ENCODE measurements at regions not wholly inside any gene's neighbourhood (a gene's known extent, or its start where the extent isn't known, plus 50 kb on each side); places are given as distances from the start of the nearest gene placed in this dataset.

DNA sequence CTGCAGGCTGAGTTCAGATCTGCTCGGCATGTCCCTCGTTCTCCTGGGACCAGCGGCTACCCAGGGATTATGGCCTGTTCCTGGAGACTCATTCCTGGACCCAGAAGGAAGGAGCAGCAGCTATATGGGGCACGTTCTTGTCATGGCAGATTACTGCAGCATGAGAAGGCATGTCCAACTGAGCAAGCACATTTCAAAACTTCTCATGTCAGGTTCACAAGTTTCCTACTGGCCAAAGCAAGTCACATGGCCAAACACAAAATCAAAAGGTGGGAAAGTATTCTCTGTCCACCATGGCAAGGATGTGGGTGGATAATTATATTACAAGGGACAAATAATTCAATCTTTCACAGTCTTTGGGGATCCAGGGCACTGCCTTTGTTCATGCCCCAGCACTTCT lies 71.9 kb upstream of the C15orf39 start:
- FAIRE-seq (peak; percentile 50), DNase-seq (ENCODE audit: extremely low spot score, insufficient read length, low read depth) (no peak)

- DNase-seq (ENCODE audit: extremely low spot score, insufficient read length, low read depth): no peak
- no peak for FAIRE-seq
Observed at GRCh38 chr15:75131269-75131643, 70.4 kb upstream of the C15orf39 start.

GRCh38 chr15:75134748-75135147 lies 66.9 kb upstream of the C15orf39 start:
- FAIRE-seq: no peak
- no peak for DNase-seq (ENCODE audit: extremely low spot score, insufficient read length, low read depth)

- FAIRE-seq: no peak
- DNase-seq (ENCODE audit: extremely low spot score, insufficient read length, low read depth): no peak
Observed at GRCh38 chr15:75136118-75136517, 65.6 kb upstream of the C15orf39 start.

- FAIRE-seq (no peak), DNase-seq (ENCODE audit: extremely low spot score, insufficient read length, low read depth) (no peak)
Observed at GRCh38 chr15:75136758-75137157, 64.9 kb upstream of the C15orf39 start.

GRCh38 chr15:75138016-75138999 lies 63.4 kb upstream of the C15orf39 start:
- no peak for FAIRE-seq
- no peak for DNase-seq (ENCODE audit: extremely low spot score, insufficient read length, low read depth)

DNA sequence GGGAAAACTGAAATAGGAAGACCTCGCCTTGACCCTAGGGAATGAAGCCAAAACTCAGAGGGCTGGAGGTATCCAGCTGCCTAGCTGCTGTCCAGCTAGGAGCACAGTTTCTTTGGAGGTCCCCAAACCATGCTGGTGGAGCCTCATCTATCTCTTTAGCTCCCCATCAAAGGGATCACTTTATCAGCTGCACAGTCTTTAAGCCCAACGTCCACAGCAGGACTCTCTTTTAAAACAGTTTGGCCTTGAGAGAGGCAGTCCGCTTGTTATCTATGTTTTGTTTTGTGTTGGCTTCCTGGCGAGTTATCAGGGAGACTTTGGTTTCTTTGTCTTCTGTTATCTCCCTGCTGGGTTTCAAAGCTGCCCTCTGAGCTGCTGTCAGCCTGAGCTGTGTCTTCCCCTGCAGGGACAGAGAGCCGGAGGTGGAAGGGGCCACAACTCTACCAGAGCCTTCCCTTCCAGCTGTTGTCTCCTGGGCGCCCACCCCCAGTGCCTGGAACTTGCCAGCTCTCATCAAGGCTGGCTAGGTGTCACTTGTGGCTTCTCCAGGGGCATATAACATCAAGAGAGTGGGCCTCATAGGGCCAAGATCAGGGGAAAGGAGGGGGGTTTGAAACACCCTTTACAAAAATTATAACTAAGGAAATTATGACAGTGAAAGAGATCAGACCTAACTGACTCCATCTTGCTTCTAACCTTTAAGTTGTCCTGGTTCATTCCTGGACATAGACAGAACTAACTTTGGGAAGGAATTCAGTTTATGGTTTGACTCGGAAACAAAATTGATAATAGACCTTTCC lies 61.4 kb upstream of the C15orf39 start:
- FAIRE-seq (no peak), DNase-seq (ENCODE audit: extremely low spot score, insufficient read length, low read depth) (no peak)

GRCh38 chr15:75142499-75142898 lies 59.2 kb upstream of the C15orf39 start:
- DNase-seq (ENCODE audit: extremely low spot score, insufficient read length, low read depth) (no peak), FAIRE-seq (no peak)

DNA sequence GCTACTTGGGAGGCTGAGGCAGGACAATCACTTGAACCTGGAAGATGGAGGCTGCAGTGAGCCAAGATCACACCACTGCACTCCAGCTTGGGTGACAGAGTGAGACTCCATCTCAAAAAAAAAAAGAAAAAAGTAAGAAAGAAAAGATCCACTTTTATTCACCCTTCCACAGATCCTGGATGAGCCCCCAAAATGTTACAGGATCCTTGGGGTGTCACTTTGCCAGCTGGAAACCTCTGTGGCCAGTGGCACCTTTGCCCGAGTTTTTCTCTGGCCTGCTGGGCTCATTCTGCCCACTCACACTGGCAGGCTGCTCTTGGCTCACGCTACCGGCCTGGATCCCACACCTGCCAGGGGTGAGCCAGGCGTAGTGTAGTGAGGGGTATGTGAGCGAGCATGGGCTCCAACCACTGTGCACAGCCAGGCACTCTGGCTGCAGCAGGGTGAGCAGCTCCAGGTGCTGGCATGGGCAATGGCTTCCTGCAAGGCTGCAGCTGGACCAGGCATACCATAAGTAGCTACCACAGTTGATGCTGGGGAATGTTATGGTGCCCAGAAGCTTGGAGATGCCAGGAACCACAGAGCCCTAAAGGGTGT lies 57.8 kb upstream of the C15orf39 start:
- DNase-seq (ENCODE audit: extremely low spot score, insufficient read length, low read depth): no peak
- no peak for FAIRE-seq

GRCh38 chr15:75145027-75145841 lies 56.4 kb upstream of the C15orf39 start:
- DNase-seq (ENCODE audit: extremely low spot score, insufficient read length, low read depth) (no peak), FAIRE-seq (no peak)

GRCh38 chr15:75148280-75148679 lies 53.4 kb upstream of the C15orf39 start:
- DNase-seq (ENCODE audit: extremely low spot score, insufficient read length, low read depth) (no peak), FAIRE-seq (no peak)

GRCh38 chr15:75149867-75150709 lies 51.6 kb upstream of the C15orf39 start:
- FAIRE-seq (no peak), DNase-seq (ENCODE audit: extremely low spot score, insufficient read length, low read depth) (no peak)

DNA sequence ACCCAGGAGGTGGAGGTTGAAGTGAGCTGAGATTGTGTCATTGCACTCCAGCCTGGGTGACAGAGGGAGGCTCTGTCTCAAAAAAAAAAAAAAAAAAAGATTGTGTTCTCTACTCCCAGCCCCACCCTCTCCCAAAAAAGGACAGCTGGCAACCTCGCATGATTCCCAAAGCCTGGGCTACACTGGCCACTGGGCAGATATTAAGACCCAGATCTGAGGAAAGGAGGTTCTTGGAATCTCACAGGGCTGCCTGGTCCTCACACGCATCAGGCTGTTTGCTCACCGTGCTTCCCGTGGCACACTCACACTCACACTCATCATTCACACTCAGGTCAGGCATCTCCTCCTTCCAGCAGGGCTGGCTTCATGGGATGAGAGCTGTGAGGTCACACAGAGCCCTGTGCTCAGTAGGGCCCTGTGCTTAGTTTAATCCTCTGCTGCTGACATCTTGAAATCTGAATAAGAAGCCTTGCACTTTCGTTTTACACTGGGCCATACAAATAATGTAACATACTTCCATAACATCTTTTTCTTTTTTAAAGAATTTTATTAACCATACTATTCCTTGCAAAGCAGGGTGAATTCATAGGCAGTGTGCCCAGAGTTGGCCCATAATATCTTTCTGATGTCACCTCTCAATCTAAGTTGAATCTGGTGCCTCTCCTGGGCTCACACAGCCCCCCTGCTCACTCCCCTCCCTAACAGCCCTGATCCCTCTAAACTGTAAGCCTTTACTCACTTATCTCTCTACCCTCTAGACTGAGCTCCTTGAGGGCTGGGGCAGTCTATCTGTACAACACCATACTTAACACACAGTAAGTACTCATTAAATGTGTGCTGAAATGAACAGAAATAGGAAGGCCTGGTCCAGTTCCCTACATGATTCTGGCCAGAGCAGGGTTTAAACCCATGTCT lies 50.2 kb upstream of the C15orf39 start:
- DNase-seq (ENCODE audit: extremely low spot score, insufficient read length, low read depth): no peak
- FAIRE-seq: no peak
